HG03175 (cell line): ENCODE measurements at regions not wholly inside any gene's neighbourhood (a gene's known extent, or its start where the extent isn't known, plus 50 kb on each side); places are given as distances from the start of the nearest gene placed in this dataset.
"Not testable (repeated sequence)": the region's sequence is repeated elsewhere in the genome, so short reads cannot be mapped to it uniquely, and the experiment has no call there.

Experiments used
- ATAC-seq: cut with Tn5 transposase; IDR thresholded peaks from one replicate; pipeline ENCODE4 v1.9.1; 2021; ENCODE audit warnings: mild to moderate bottlenecking, moderate library complexity; ENCODE audit not compliant: unreplicated experiment

GRCh38 chr4:29104694-29105093 lies 1615.5 kb upstream of the PCDH7 start:
- ATAC-seq: no peak

- ATAC-seq: no peak
Observed at GRCh38 chr4:29113960-29114359, 1606.2 kb upstream of the PCDH7 start.

- ATAC-seq: not testable (repeated sequence)
Observed at GRCh38 chr4:29117231-29117722, 1602.9 kb upstream of the PCDH7 start.

GRCh38 chr4:29121586-29121985 lies 1598.6 kb upstream of the PCDH7 start:
- ATAC-seq: no peak

GRCh38 chr4:29128810-29129209 lies 1591.4 kb upstream of the PCDH7 start:
- ATAC-seq: no peak

GRCh38 chr4:29131304-29131703 lies 1588.9 kb upstream of the PCDH7 start:
- ATAC-seq: no peak

- ATAC-seq: no peak
Observed at GRCh38 chr4:29142708-29143107, 1577.5 kb upstream of the PCDH7 start.

GRCh38 chr4:29151584-29151983 lies 1568.6 kb upstream of the PCDH7 start:
- ATAC-seq: no peak

- ATAC-seq: no peak
Observed at GRCh38 chr4:29153642-29154041, 1566.5 kb upstream of the PCDH7 start.

- ATAC-seq: no peak
Observed at GRCh38 chr4:29175291-29175690, 1544.9 kb upstream of the PCDH7 start.

- ATAC-seq: no peak
Observed at GRCh38 chr4:29199025-29199424, 1521.1 kb upstream of the PCDH7 start.

- ATAC-seq: no peak
Observed at GRCh38 chr4:29199485-29199884, 1520.7 kb upstream of the PCDH7 start.

GRCh38 chr4:29213020-29213419 lies 1507.1 kb upstream of the PCDH7 start:
- no peak for ATAC-seq

- no peak for ATAC-seq
Observed at GRCh38 chr4:29220761-29221160, 1499.4 kb upstream of the PCDH7 start.

GRCh38 chr4:29224911-29225310 lies 1495.3 kb upstream of the PCDH7 start:
- no peak for ATAC-seq

GRCh38 chr4:29240641-29241040 lies 1479.5 kb upstream of the PCDH7 start:
- ATAC-seq: no peak

GRCh38 chr4:29243054-29243453 lies 1477.1 kb upstream of the PCDH7 start:
- ATAC-seq: no peak

GRCh38 chr4:29243851-29244250 lies 1476.3 kb upstream of the PCDH7 start:
- no peak for ATAC-seq

- no peak for ATAC-seq
Observed at GRCh38 chr4:29259556-29259955, 1460.6 kb upstream of the PCDH7 start.

GRCh38 chr4:29262986-29263385 lies 1457.2 kb upstream of the PCDH7 start:
- ATAC-seq: no peak

GRCh38 chr4:29276150-29276549 lies 1444.0 kb upstream of the PCDH7 start:
- no peak for ATAC-seq

GRCh38 chr4:29277381-29277780 lies 1442.8 kb upstream of the PCDH7 start:
- no peak for ATAC-seq

- ATAC-seq: no peak
Observed at GRCh38 chr4:29278585-29278984, 1441.6 kb upstream of the PCDH7 start.

GRCh38 chr4:29289118-29289517 lies 1431.1 kb upstream of the PCDH7 start:
- ATAC-seq: no peak
